C1 segment of cervical spinal cord (tissue), 14 donors: ENCODE measurements at regions not wholly inside any gene's neighbourhood (a gene's known extent, or its start where the extent isn't known, plus 50 kb on each side); places are given as distances from the start of the nearest gene placed in this dataset.

Experiments
- DNase-seq, 14 donors: peaks; one replicate each; lab custom pipeline; 2025; lab: John Stamatoyannopoulos, UW

- no peak for DNase-seq
Measured at GRCh38 chr15:94177112-94177511, 54.2 kb upstream of the MCTP2 start.

GRCh38 chr15:94175420-94175819, 55.9 kb upstream of the MCTP2 start:
- DNase-seq, result no peak

- no peak for DNase-seq
Measured at GRCh38 chr15:94174399-94174802, 57.0 kb upstream of the MCTP2 start.

- DNase-seq, result no peak
Measured at GRCh38 chr15:94168250-94168649, 63.1 kb upstream of the MCTP2 start.

GRCh38 chr15:94164971-94165370, 66.4 kb upstream of the MCTP2 start:
- no peak for DNase-seq

- DNase-seq, result peak in 3 of 14 donors; percentile 2 to 14 (median 11)
Measured at GRCh38 chr15:94164202-94164807, 67.1 kb upstream of the MCTP2 start.

- DNase-seq, result no peak
Measured at GRCh38 chr15:94162939-94163338, 68.4 kb upstream of the MCTP2 start.

GRCh38 chr15:94154255-94154654, 77.1 kb upstream of the MCTP2 start:
- no peak for DNase-seq

- DNase-seq, result no peak
Measured at GRCh38 chr15:94145046-94145445, 86.3 kb upstream of the MCTP2 start.

- DNase-seq, result no peak
Measured at GRCh38 chr15:94141802-94142201, 89.6 kb upstream of the MCTP2 start.

- DNase-seq, result no peak
Measured at GRCh38 chr15:94135486-94136147, 95.7 kb upstream of the MCTP2 start.

- DNase-seq, result no peak
Measured at GRCh38 chr15:94131875-94132274, 99.5 kb upstream of the MCTP2 start.

- no peak for DNase-seq
Measured at GRCh38 chr15:94130504-94130903, 100.9 kb upstream of the MCTP2 start.

GRCh38 chr15:94127006-94127405, 104.4 kb upstream of the MCTP2 start:
- no peak for DNase-seq

GRCh38 chr15:94125698-94126097, 105.7 kb upstream of the MCTP2 start:
- no peak for DNase-seq

GRCh38 chr15:94125156-94125555, 106.2 kb upstream of the MCTP2 start:
- no peak for DNase-seq

GRCh38 chr15:94122516-94122915, 108.8 kb upstream of the MCTP2 start:
- no peak for DNase-seq

GRCh38 chr15:94119923-94120775, 111.2 kb upstream of the MCTP2 start:
- peak in 11 of 14 donors; percentile 0 to 41 (median 10) for DNase-seq

- peak in 4 of 14 donors; percentile 1 to 39 (median 16) for DNase-seq
Measured at GRCh38 chr15:94119298-94119811, 112.0 kb upstream of the MCTP2 start.

- no peak for DNase-seq
Measured at GRCh38 chr15:94110476-94111130, 120.8 kb upstream of the MCTP2 start.

- no peak for DNase-seq
Measured at GRCh38 chr15:94107652-94108051, 123.7 kb upstream of the MCTP2 start.

GRCh38 chr15:94105760-94106159, 125.6 kb upstream of the MCTP2 start:
- no peak for DNase-seq
